ENCODE measurements at regions not wholly inside any gene's neighbourhood (a gene's known extent, or its start where the extent isn't known, plus 50 kb on each side); places are given as distances from the start of the nearest gene placed in this dataset.

GRCh38 chr1:193311226-193311948 is 125.0 kb upstream of the B3GALT2 start:
- H3K4me3 ChIP-seq: no peak overlapping the region
- intact Hi-C loops (cut with DNase I): no loop called here
- DNase-seq (no peak), ATAC-seq (no peak)
- H3K27me3 ChIP-seq (ENCODE audit: low read depth): no peaks in the 10 kb centered on the region
- H3K4me1 ChIP-seq: peaks cover 6% of the 10 kb centered on the region
- H3K36me3 ChIP-seq: no peaks in the 10 kb centered on the region
- H3K27ac ChIP-seq: no peak overlapping the region
- no peaks in the 10 kb centered on the region for H3K9me3 ChIP-seq
- TF ChIP-seq CTCF (IDR thresholded peaks at IDR 0.05): no peak

GRCh38 chr1:193310564-193310963 is 124.2 kb upstream of the B3GALT2 start:
- intact Hi-C loops (cut with DNase I): no loop called here
- Histone ChIP-seq H3K27me3 (ENCODE audit: low read depth) (no peaks in the 10 kb centered on the region), H3K9me3 (no peaks in the 10 kb centered on the region), H3K36me3 (no peaks in the 10 kb centered on the region), H3K4me3 (no peak overlapping the region), H3K4me1 (peaks cover 6% of the 10 kb centered on the region), H3K27ac (no peak overlapping the region)
- TF ChIP-seq CTCF (IDR thresholded peaks at IDR 0.05): no peak
- DNase-seq (no peak), ATAC-seq (no peak)

- Histone ChIP-seq H3K9me3 (no peaks in the 10 kb centered on the region), H3K4me1 (peaks cover 6% of the 10 kb centered on the region), H3K27me3 (ENCODE audit: low read depth) (no peaks in the 10 kb centered on the region), H3K36me3 (no peaks in the 10 kb centered on the region), H3K4me3 (no peak overlapping the region), H3K27ac (no peak overlapping the region)
- intact Hi-C loops (cut with DNase I): no loop called here
- DNase-seq: no peak
- ATAC-seq: no peak
- no peak for TF ChIP-seq CTCF (IDR thresholded peaks at IDR 0.05)
Observed at GRCh38 chr1:193309936-193310475, 123.6 kb upstream of the B3GALT2 start.

- no peaks in the 10 kb centered on the region for H3K27me3 ChIP-seq (ENCODE audit: low read depth)
- peaks cover 6% of the 10 kb centered on the region for H3K4me1 ChIP-seq
- DNase-seq: no peak
- no peak for ATAC-seq
- H3K4me3 ChIP-seq: no peak overlapping the region
- no peaks in the 10 kb centered on the region for H3K36me3 ChIP-seq
- intact Hi-C loops (cut with DNase I): no loop called here
- no peaks in the 10 kb centered on the region for H3K9me3 ChIP-seq
- H3K27ac ChIP-seq: no peak overlapping the region
- TF ChIP-seq CTCF (IDR thresholded peaks at IDR 0.05): no peak
Observed at GRCh38 chr1:193308438-193308837, 122.0 kb upstream of the B3GALT2 start.

- Histone ChIP-seq H3K4me3 (no peak overlapping the region), H3K4me1 (peaks cover 6% of the 10 kb centered on the region)
- intact Hi-C loops (cut with DNase I): no loop called here
Observed at GRCh38 chr1:193306430-193306829, 120.0 kb upstream of the B3GALT2 start.

More at GRCh38 chr1:193306430-193306829, 120.0 kb upstream of the B3GALT2 start:
- Histone ChIP-seq H3K27me3 (ENCODE audit: low read depth) (no peaks in the 10 kb centered on the region), H3K36me3 (no peaks in the 10 kb centered on the region), H3K9me3 (no peaks in the 10 kb centered on the region), H3K27ac (no peak overlapping the region)
- TF ChIP-seq CTCF (IDR thresholded peaks at IDR 0.05): no peak
- DNase-seq: no peak
- ATAC-seq: no peak
